SK-N-SH (cell line): ENCODE measurements at regions not wholly inside any gene's neighbourhood (a gene's known extent, or its start where the extent isn't known, plus 50 kb on each side); places are given as distances from the start of the nearest gene placed in this dataset.

Experiments
- CTCF ChIA-PET: fragments of 300-600, 350-600 bp; formaldehyde crosslinking; extraction: SDS; loops from one replicate; lab custom pipeline; 2021; lab: Yijun Ruan, JAX
- POLR2A ChIA-PET: fragments of 350-600 bp; sonication (Branson Sonifier 250); formaldehyde crosslinking; extraction: SDS; loops from one replicate; lab custom pipeline; 2020; ENCODE audit warnings: antibody characterized with exemption, inconsistent platforms; lab: Yijun Ruan, JAX
- DNase-seq: peaks from one replicate; pipeline ENCODE4 v3.0.0; 2012
- H2AFZ ChIP-seq: fragments of 200-600 bp; sonication (generic); 2 replicates; pipeline ENCODE4 v1.8.1; 2016; ENCODE audit warnings: antibody characterized with exemption, mild to moderate bottlenecking, low read depth
- H3F3A ChIP-seq: fragments of 200-600 bp; sonication (generic); replicated peaks from 2 replicates; pipeline ENCODE3; 2016; ENCODE audit warnings: antibody characterized with exemption, mild to moderate bottlenecking; ENCODE audit not compliant: insufficient read depth
- H3K27ac ChIP-seq, 2 experiments: fragments of 200-500 bp in 1 of 2; fragments of 200-600 bp in 1 of 2; sonication (Bioruptor generic) in 1 of 2; sonication (generic), shearing (Covaris generic) in 1 of 2; 2 replicates each; pipeline versions ENCODE4 v1.5.1 to v1.6.1; 2014 to 2016; ENCODE audit warnings: low read depth in 2 of 2, inconsistent platforms in 1 of 2, low read length in 1 of 2, mild to moderate bottlenecking in 1 of 2, mixed read lengths in 1 of 2
- H3K27me3 ChIP-seq: fragments of 200-600 bp; sonication (generic), shearing (Covaris generic); 2 replicates; pipeline ENCODE4 v1.6.1; 2016; ENCODE audit warnings: mixed run types; ENCODE audit not compliant: insufficient read depth
- H3K36me3 ChIP-seq, 2 experiments: fragments of 200-500 bp in 1 of 2; fragments of 200-600 bp in 1 of 2; sonication (Bioruptor generic) in 1 of 2; sonication (generic) in 1 of 2; replicated peaks in 1 of 2; 2 replicates each; pipeline versions ENCODE3 to v1.5.1; 2014 to 2016; ENCODE audit warnings: low read length in 1 of 2, mild to moderate bottlenecking in 1 of 2; ENCODE audit not compliant: insufficient read depth in 2 of 2, control insufficient read depth in 1 of 2
- H3K4me1 ChIP-seq, 2 experiments: fragments of 200-500 bp in 1 of 2; fragments of 200-600 bp in 1 of 2; sonication (Bioruptor generic) in 1 of 2; sonication (generic), shearing (Covaris generic) in 1 of 2; 2 replicates each; pipeline versions ENCODE4 v1.5.1 to v1.6.1; 2014 to 2016; ENCODE audit warnings: low read depth in 1 of 2, low read length in 1 of 2, mixed run types in 1 of 2; ENCODE audit not compliant: insufficient read depth in 2 of 2, control insufficient read depth in 1 of 2
- H3K4me2 ChIP-seq: fragments of 200-600 bp; sonication (generic), shearing (Covaris generic); 2 replicates; pipeline ENCODE4 v1.6.1; 2017; ENCODE audit warnings: mixed run types
- H3K4me3 ChIP-seq, 2 experiments: fragments of 200-500 bp in 1 of 2; fragments of 200-600 bp in 1 of 2; sonication (Bioruptor generic) in 1 of 2; sonication (generic), shearing (Covaris generic) in 1 of 2; 2 replicates each; pipeline versions ENCODE4 v1.5.1 to v1.8.1; 2014 to 2016; ENCODE audit warnings: low read depth in 2 of 2, inconsistent platforms in 1 of 2, low read length in 1 of 2, mild to moderate bottlenecking in 1 of 2, mixed read lengths in 1 of 2, moderate library complexity in 1 of 2
- H3K79me2 ChIP-seq: fragments of 200-600 bp; sonication (generic); 2 replicates; pipeline ENCODE4 v1.8.1; 2017; ENCODE audit warnings: mild to moderate bottlenecking; ENCODE audit not compliant: insufficient read depth
- H3K9ac ChIP-seq: fragments of 200-600 bp; sonication (generic); 2 replicates; pipeline ENCODE4 v1.6.1; 2017; ENCODE audit warnings: mixed run types
- H3K9me2 ChIP-seq: fragments of 200-600 bp; sonication (generic); 2 replicates; pipeline ENCODE4 v1.6.1; 2017; ENCODE audit warnings: mixed run types
- H3K9me3 ChIP-seq: fragments of 200-600 bp; sonication (generic); 2 replicates; pipeline ENCODE4 v1.6.1; 2017; ENCODE audit warnings: mixed run types, mild to moderate bottlenecking, moderate library complexity
- H4K20me1 ChIP-seq: fragments of 200-600 bp; sonication (generic); 2 replicates; pipeline ENCODE4 v1.6.1; 2017; ENCODE audit warnings: mild to moderate bottlenecking, mixed run types; ENCODE audit not compliant: insufficient read depth
- CHD2 ChIP-seq: fragments of 150-350 bp; IDR thresholded peaks from 2 replicates; pipeline ENCODE4 v1.6.1; 2018; ENCODE audit warnings: low read length; ENCODE audit not compliant: partially characterized antibody
- FOXJ3 ChIP-seq: sonication (generic); formaldehyde crosslinking; IDR thresholded peaks from 2 replicates; pipeline ENCODE4 v1.5.1; 2020; ENCODE audit warnings: mild to moderate bottlenecking, missing genetic modification reagents
- FOXM1 ChIP-seq: IDR thresholded peaks from 2 replicates; pipeline ENCODE4 v1.4.0; 2012; ENCODE audit warnings: low read depth, mild to moderate bottlenecking
- GATA2 ChIP-seq: sonication (generic); formaldehyde crosslinking; IDR thresholded peaks from 2 replicates; pipeline ENCODE4 v1.5.0; 2020; ENCODE audit warnings: mild to moderate bottlenecking, missing genetic modification reagents
- JUND ChIP-seq: IDR thresholded peaks from 2 replicates; pipeline ENCODE4 v1.4.0; 2012
- MXI1 ChIP-seq: IDR thresholded peaks from 2 replicates; pipeline ENCODE4 v1.6.1; 2012; ENCODE audit warnings: mild to moderate bottlenecking, low read depth, low read length, improper control_type of control experiment
- NFIC ChIP-seq: IDR thresholded peaks from 2 replicates; pipeline ENCODE4 v1.4.0; 2012; ENCODE audit warnings: borderline replicate concordance
- PBX3 ChIP-seq: IDR thresholded peaks from 2 replicates; pipeline ENCODE4; 2012
- POLR2AphosphoS5 ChIP-seq: IDR thresholded peaks from 2 replicates; pipeline ENCODE4 v1.6.1; 2012; ENCODE audit warnings: low read depth, low read length
- RAD21 ChIP-seq: IDR thresholded peaks from 2 replicates; pipeline ENCODE4 v1.6.1; 2012; ENCODE audit warnings: mild to moderate bottlenecking, low read length
- RXRA ChIP-seq: IDR thresholded peaks from 2 replicates; pipeline ENCODE4 v1.4.0; 2012; ENCODE audit warnings: low read depth, mild to moderate bottlenecking, borderline replicate concordance
- SIN3A ChIP-seq: IDR thresholded peaks from 2 replicates; pipeline ENCODE4 v1.6.1; 2012; ENCODE audit warnings: low read depth, mild to moderate bottlenecking, low read length, moderate library complexity, borderline replicate concordance
- SMC3 ChIP-seq: IDR thresholded peaks from 2 replicates; pipeline ENCODE4 v1.6.1; 2012; ENCODE audit warnings: low read depth, low read length, improper control_type of control experiment
- TAF1 ChIP-seq: IDR thresholded peaks from 2 replicates; pipeline ENCODE4 v1.6.1; 2012; ENCODE audit warnings: low read depth, mild to moderate bottlenecking, low read length, moderate library complexity, borderline replicate concordance
- USF2 ChIP-seq: fragments of 150-350 bp; IDR thresholded peaks from 2 replicates; pipeline ENCODE4 v1.6.1; 2017; ENCODE audit warnings: antibody characterized with exemption, low read length, low read depth, borderline replicate concordance
- WGBS: methylation state at CpG from one replicate; pipeline ENCODE4 v1.1.6; 2017; ENCODE audit warnings: low lambda C conversion rate; 5-methylcytosine and 5-hydroxymethylcytosine counted together
- TF ChIP-seq, protein P1 (sequence below): IDR thresholded peaks from 2 replicates; pipeline ENCODE4 v1.4.0; 2012; ENCODE audit warnings: low read depth

DNA sequence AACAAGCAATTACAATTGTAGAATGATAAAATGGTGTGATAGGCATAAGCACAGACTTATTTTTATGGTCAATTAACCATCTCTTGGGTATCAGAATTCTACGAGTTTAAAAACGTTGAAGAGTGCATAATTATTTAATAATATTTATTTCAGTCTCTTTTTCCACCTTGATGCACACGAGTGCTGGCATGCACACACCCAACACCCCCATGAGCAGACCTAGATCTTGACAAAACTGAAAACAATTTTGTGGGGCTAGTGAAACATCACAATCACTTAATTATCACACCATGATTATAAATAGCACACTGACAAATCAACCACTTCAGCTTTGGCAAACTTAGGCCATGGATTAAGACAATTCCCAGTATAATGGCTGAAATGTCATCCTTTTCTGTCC lies 61.0 kb upstream of the RFC3 start (continued):
- TF ChIP-seq PBX3 (no peak), CHD2 (no peak), USF2 (no peak), SMC3 (no peak), TAF1 (no peak)
- TF ChIP-seq, all 33 proteins: peak for 0

DNA sequence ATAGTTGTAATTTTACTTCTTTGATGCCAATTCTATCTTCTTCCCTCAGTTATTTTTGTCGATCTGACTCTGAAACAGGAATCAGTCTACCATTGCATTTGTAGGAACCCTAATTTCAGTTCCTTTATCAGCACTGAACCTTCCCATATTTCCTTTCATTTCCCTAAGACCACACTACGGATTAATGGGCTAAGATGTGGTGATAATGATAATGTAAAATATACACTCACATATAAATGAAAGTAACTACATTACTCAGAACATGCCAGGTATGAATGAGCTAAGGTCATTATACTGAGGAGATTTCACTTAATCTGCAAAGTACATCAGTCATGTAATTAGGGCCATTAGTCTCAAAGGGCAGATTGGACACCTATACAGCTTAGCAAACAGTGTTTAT lies 60.2 kb upstream of the RFC3 start:
- Histone ChIP-seq H3K9me2 (no peaks in the 10 kb centered on the region), H3K9me3 (no peaks in the 10 kb centered on the region), H3K4me3 (no peak overlapping the region), H3K36me3 (no peaks in the 10 kb centered on the region), H4K20me1 (no peaks in the 10 kb centered on the region), H3K4me1 (no peaks in the 10 kb centered on the region), H3K4me2 (no peak overlapping the region), H3F3A (no peaks in the 10 kb centered on the region), H3K27ac (no peak overlapping the region), H2AFZ (no peak overlapping the region), H3K9ac (no peak overlapping the region), H3K27me3 (no peaks in the 10 kb centered on the region), H3K79me2 (no peaks in the 10 kb centered on the region)
- CTCF ChIA-PET = no interaction called here
- 39% methylated on average over 2 of the region's 2 CpGs for WGBS
- no peak for TF ChIP-seq NFIC
- TF ChIP-seq FOXM1 = no peak
- TF ChIP-seq FOXJ3 (CRISPR knock-in tag) = no peak
- TF ChIP-seq CHD2 = no peak
- TF ChIP-seq PBX3 = no peak
- TF ChIP-seq, protein P1, sequence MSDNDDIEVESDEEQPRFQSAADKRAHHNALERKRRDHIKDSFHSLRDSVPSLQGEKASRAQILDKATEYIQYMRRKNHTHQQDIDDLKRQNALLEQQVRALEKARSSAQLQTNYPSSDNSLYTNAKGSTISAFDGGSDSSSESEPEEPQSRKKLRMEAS = no peak
- no peak for TF ChIP-seq SIN3A
- TF ChIP-seq GATA2 (CRISPR knock-in tag) = no peak
- TF ChIP-seq SMC3 = no peak
- no peak for TF ChIP-seq MXI1
- no peak for DNase-seq
- POLR2A ChIA-PET = no interaction called here

- POLR2A ChIA-PET = no interaction called here
- H3K79me2 ChIP-seq = no peaks in the 10 kb centered on the region
- H3K27ac ChIP-seq = no peak overlapping the region
- DNase-seq = no peak
- H3K27me3 ChIP-seq = no peaks in the 10 kb centered on the region
- CTCF ChIA-PET = no interaction called here
- H2AFZ ChIP-seq = no peak overlapping the region
- no peaks in the 10 kb centered on the region for H3K36me3 ChIP-seq
- TF ChIP-seq RXRA = no peak
- TF ChIP-seq JUND = no peak
- no peak for TF ChIP-seq TAF1
- TF ChIP-seq RAD21 = no peak
- TF ChIP-seq POLR2AphosphoS5 = no peak
- TF ChIP-seq, protein P1 = no peak
- TF ChIP-seq FOXJ3 (CRISPR knock-in tag) = no peak
- no peak overlapping the region for H3K4me3 ChIP-seq
- H3K4me1 ChIP-seq = no peaks in the 10 kb centered on the region
- H3K9me3 ChIP-seq = no peaks in the 10 kb centered on the region
- no peak overlapping the region for H3K9ac ChIP-seq
- H3F3A ChIP-seq = no peaks in the 10 kb centered on the region
- no peaks in the 10 kb centered on the region for H4K20me1 ChIP-seq
- H3K9me2 ChIP-seq = no peaks in the 10 kb centered on the region
- no peak overlapping the region for H3K4me2 ChIP-seq
These were observed 59.8 kb upstream of the RFC3 start for GRCh38 chr13:33758113-33758512.
